ENCODE measurements at regions not wholly inside any gene's neighbourhood (a gene's known extent, or its start where the extent isn't known, plus 50 kb on each side); places are given as distances from the start of the nearest gene placed in this dataset.
"Not testable (repeated sequence)": the region's sequence is repeated elsewhere in the genome, so short reads cannot be mapped to it uniquely, and the experiment has no call there.

DNA sequence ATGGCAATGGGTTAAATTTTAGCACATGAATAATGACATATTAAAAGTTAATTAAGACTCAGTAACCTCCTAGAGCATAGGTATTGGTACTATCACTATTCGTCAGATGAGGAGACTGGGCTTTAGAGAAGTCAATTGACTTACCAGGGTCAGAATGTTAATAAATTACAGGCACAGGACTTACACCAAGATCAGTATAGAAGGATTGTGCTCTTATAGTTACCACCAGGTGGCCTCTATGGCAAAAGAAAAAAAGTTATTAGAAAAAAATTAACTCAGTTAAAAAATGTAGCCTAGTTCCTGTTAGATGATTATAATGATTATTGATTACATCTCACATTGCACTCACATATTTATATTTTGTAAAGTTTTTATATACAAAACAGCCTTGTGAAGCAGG lies 1163.7 kb downstream of the FAM181B start:
- H3K27me3 ChIP-seq (replicated peaks; ENCODE audit: control insufficient read depth, insufficient read depth, low read length) = no peaks in the 10 kb centered on the region
- no peak for DNase-seq (ENCODE audit: low read depth)
- no peaks in the 10 kb centered on the region for H3K36me3 ChIP-seq (ENCODE audit: control insufficient read depth, insufficient read depth, low read length, severe bottlenecking)
- no peak overlapping the region for H3K4me3 ChIP-seq (ENCODE audit: low read length)
- no peaks in the 10 kb centered on the region for H3K4me1 ChIP-seq (ENCODE audit: control insufficient read depth, insufficient read depth, low read length)
- no peaks in the 10 kb centered on the region for H3K9me3 ChIP-seq (ENCODE audit: control insufficient read depth, low read length)
- no peak overlapping the region for H3K9ac ChIP-seq (ENCODE audit: low read length)

DNA sequence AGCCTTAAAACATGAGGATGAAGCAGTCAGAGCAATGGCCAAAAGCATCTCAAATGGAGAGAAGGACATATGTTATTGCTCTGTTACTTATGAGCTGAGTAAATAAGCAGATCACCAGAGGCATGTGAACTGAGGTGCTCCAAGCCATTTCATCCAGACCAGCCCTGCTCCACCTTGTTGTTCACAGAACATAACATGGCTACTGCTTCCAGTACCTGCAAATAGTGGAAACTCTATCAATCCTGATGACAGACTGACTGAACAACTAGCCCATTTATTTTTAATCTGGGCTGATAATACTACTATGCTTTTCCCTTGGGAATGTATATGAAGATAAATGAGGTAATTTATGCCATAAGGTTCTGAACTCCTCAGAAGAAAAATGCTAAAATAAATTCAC lies 1164.7 kb downstream of the FAM181B start:
- DNase-seq (ENCODE audit: low read depth) = no peak
- no peak overlapping the region for H3K9ac ChIP-seq (ENCODE audit: low read length)
- no peaks in the 10 kb centered on the region for H3K36me3 ChIP-seq (ENCODE audit: control insufficient read depth, insufficient read depth, low read length, severe bottlenecking)
- H3K4me1 ChIP-seq (ENCODE audit: control insufficient read depth, insufficient read depth, low read length) = no peaks in the 10 kb centered on the region
- H3K27me3 ChIP-seq (replicated peaks; ENCODE audit: control insufficient read depth, insufficient read depth, low read length) = no peaks in the 10 kb centered on the region
- H3K4me3 ChIP-seq (ENCODE audit: low read length) = no peak overlapping the region
- H3K9me3 ChIP-seq (ENCODE audit: control insufficient read depth, low read length) = no peaks in the 10 kb centered on the region

DNA sequence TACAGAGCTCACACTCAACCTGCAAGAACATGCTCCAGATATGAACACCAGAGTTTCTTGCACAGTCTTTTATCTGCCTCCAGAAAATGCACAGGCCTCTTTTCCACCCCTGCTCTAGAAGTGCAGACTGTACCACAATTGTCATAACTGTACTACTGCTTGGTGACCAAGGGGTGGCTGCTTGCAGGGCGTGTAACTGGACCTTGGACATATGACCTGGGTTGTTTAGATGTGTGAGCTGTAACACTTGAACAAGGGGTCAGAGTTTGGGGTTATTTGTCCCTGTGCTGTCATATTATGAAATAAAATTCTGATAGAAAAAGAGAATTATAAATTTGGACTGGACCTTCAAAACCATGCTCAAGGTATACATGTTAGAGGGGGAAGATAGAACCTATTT lies 1185.5 kb downstream of the FAM181B start:
- Histone ChIP-seq H3K36me3 (ENCODE audit: control insufficient read depth, insufficient read depth, low read length, severe bottlenecking) (no peaks in the 10 kb centered on the region), H3K9me3 (ENCODE audit: control insufficient read depth, low read length) (no peaks in the 10 kb centered on the region), H3K27me3 (replicated peaks; ENCODE audit: control insufficient read depth, insufficient read depth, low read length) (no peaks in the 10 kb centered on the region), H3K4me1 (ENCODE audit: control insufficient read depth, insufficient read depth, low read length) (no peaks in the 10 kb centered on the region), H3K9ac (ENCODE audit: low read length) (no peak overlapping the region), H3K4me3 (ENCODE audit: low read length) (no peak overlapping the region)
- DNase-seq (ENCODE audit: low read depth) = no peak

DNA sequence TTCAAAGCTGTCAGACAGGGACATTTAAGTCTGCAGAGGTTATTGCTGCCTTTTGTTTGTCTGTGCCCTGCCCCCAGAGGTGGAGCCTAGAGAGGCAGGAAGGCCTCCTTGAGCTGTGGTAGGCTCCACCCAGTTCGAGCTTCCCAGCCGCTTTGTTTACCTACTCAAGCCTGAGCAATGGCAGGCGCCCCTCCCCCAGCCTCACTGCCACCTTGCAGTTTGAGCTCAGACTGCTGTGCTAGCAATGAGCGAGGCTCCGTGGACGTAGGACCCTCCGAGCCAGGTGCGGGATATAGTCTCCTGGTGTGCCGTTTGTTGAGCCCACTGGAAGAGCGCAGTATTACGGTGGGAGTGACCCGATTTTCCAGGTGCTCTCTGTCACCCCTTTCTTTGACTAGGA lies 1193.9 kb downstream of the FAM181B start:
- not testable (repeated sequence) for H3K27me3 ChIP-seq (replicated peaks; ENCODE audit: control insufficient read depth, insufficient read depth, low read length); H3K4me1 ChIP-seq (ENCODE audit: control insufficient read depth, insufficient read depth, low read length); H3K9me3 ChIP-seq (ENCODE audit: control insufficient read depth, low read length); H3K36me3 ChIP-seq (ENCODE audit: control insufficient read depth, insufficient read depth, low read length, severe bottlenecking); H3K9ac ChIP-seq (ENCODE audit: low read length); H3K4me3 ChIP-seq (ENCODE audit: low read length); DNase-seq (ENCODE audit: low read depth)

DNA sequence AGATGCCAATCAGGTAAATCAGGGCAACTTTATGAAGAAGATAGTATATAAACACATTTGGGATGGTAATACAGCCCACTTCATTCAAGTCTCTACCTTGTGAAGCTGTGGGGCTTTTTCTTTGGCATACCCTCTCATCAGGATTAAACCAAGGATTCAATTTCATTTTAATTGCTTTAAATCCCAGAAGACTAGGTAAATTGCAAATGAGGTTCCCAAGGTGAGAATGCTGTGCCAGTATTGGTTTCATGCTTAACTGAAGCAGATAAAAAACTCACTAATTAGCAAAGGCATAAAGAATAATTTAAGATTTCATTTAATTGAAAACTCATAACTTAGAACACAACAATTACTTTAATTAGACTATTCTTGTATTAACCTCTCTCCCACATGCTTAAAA lies 1218.1 kb downstream of the FAM181B start:
- Histone ChIP-seq H3K27me3 (replicated peaks; ENCODE audit: control insufficient read depth, insufficient read depth, low read length) (no peaks in the 10 kb centered on the region), H3K4me3 (ENCODE audit: low read length) (no peak overlapping the region), H3K9me3 (ENCODE audit: control insufficient read depth, low read length) (no peaks in the 10 kb centered on the region), H3K9ac (ENCODE audit: low read length) (no peak overlapping the region), H3K4me1 (ENCODE audit: control insufficient read depth, insufficient read depth, low read length) (no peaks in the 10 kb centered on the region), H3K36me3 (ENCODE audit: control insufficient read depth, insufficient read depth, low read length, severe bottlenecking) (no peaks in the 10 kb centered on the region)
- no peak for DNase-seq (ENCODE audit: low read depth)

DNA sequence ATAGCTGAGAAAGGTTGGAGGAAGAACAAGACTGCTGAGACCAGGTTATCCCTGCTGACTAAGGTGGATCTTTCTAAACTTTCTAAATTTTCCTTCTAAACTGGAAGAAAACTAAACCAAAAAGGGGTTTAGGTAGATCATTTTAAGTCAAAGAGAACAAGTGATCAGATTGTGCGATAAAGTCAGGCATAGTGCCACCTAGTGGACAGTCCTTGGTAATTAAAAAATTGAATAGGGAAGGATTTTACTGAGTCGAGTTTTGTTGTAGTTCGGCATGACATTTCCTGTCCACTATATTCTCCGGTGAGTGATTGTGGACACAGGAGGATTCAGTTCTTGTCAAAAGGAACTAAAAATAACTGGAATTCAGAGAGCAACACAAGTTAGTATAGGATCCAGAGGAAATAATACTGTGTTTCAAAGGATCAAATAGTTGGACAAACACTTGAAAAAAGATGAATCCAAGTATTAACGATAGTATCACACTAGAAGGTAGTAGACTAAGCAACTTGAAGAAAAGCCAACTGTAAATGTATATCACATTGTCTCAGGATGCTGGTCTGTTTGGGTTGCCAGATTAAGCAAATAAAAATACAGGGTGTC lies 1236.4 kb downstream of the FAM181B start:
- H3K4me1 ChIP-seq (ENCODE audit: control insufficient read depth, insufficient read depth, low read length) = no peaks in the 10 kb centered on the region
- H3K9ac ChIP-seq (ENCODE audit: low read length) = no peak overlapping the region
- H3K4me3 ChIP-seq (ENCODE audit: low read length) = no peak overlapping the region
- H3K36me3 ChIP-seq (ENCODE audit: control insufficient read depth, insufficient read depth, low read length, severe bottlenecking) = no peaks in the 10 kb centered on the region
- H3K9me3 ChIP-seq (ENCODE audit: control insufficient read depth, low read length) = no peaks in the 10 kb centered on the region
- peak; percentile 50 for DNase-seq (ENCODE audit: low read depth)
- no peaks in the 10 kb centered on the region for H3K27me3 ChIP-seq (replicated peaks; ENCODE audit: control insufficient read depth, insufficient read depth, low read length)

DNA sequence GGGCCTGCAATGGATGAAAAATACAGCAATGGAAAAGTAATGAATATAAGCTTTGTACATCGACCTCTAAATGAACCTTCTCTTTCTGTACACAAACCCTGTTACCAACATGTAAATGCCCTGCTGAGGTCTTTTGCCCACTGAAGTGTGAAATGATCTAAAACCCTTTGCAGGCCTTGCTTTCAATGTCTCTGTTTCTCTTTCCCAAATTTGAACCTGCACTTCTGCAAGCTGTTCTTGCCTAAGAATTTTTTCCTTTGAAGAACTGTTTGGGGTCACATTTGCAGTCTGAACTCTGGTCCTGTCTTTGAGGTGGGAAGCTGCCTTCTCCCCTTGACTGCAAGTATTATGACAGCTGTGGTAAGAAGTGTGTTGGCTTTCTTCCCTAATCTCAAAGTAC lies 1237.1 kb downstream of the FAM181B start:
- Histone ChIP-seq H3K9me3 (ENCODE audit: control insufficient read depth, low read length) (no peaks in the 10 kb centered on the region), H3K36me3 (ENCODE audit: control insufficient read depth, insufficient read depth, low read length, severe bottlenecking) (no peaks in the 10 kb centered on the region)
- DNase-seq (ENCODE audit: low read depth) = no peak

DNA sequence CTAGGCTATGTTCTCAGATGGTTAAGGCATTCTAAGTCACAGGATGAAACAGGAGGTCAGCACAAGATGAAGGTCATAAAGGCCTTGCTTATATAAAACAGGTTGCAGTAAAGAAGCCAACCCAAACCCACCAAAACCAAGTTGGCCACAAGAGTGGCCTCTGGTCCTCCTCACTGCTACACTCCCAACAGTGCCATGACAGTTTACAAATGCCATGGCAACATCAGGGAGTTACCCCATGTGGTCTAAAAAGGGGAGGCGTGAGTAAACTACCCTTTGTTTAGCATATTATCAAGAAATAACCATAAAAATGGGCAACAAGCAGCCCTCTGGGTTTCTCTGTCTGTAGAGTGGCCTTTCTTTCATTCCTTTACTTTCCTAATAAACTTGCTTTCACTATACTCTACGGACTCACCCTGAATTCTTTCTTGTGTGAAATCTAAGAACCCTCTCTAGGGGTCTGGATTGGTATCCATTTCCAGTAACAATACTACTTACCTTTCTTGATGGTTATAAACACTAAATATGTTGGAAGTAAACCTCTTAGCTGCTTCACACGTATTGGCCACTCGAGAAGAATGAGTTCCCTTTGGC lies 1237.9 kb downstream of the FAM181B start:
- Histone ChIP-seq H3K9me3 (ENCODE audit: control insufficient read depth, low read length) (no peaks in the 10 kb centered on the region), H3K9ac (ENCODE audit: low read length) (no peak overlapping the region), H3K36me3 (ENCODE audit: control insufficient read depth, insufficient read depth, low read length, severe bottlenecking) (no peaks in the 10 kb centered on the region), H3K4me1 (ENCODE audit: control insufficient read depth, insufficient read depth, low read length) (no peaks in the 10 kb centered on the region), H3K27me3 (replicated peaks; ENCODE audit: control insufficient read depth, insufficient read depth, low read length) (no peaks in the 10 kb centered on the region), H3K4me3 (ENCODE audit: low read length) (no peak overlapping the region)
- no peak for DNase-seq (ENCODE audit: low read depth)

More for the DNA sequence above, 1237.1 kb downstream of the FAM181B start:
- H3K4me3 ChIP-seq (ENCODE audit: low read length) = no peak overlapping the region
- H3K27me3 ChIP-seq (replicated peaks; ENCODE audit: control insufficient read depth, insufficient read depth, low read length) = no peaks in the 10 kb centered on the region
- H3K4me1 ChIP-seq (ENCODE audit: control insufficient read depth, insufficient read depth, low read length) = no peaks in the 10 kb centered on the region
- H3K9ac ChIP-seq (ENCODE audit: low read length) = no peak overlapping the region

DNA sequence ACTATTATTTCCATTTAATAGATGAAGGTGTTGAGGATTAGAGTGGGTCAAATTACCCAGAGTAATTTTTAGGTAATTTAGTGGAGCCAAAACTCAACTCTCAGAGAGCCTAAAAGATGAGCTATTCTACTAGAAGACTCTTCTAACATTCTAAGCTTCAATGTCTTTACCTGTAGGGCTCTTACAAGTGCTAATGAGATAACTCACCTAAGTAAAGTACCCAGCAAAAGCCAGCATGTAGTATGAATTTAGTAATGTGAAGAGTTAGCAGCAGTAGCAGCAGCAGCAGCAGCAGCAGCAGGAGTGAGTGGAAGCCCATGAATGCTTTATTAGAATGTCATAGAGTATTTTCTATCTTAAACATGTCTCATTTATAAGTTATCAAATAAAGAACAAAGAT lies 1239.2 kb downstream of the FAM181B start:
- Histone ChIP-seq H3K36me3 (ENCODE audit: control insufficient read depth, insufficient read depth, low read length, severe bottlenecking) (no peaks in the 10 kb centered on the region), H3K4me1 (ENCODE audit: control insufficient read depth, insufficient read depth, low read length) (no peaks in the 10 kb centered on the region), H3K27me3 (replicated peaks; ENCODE audit: control insufficient read depth, insufficient read depth, low read length) (no peaks in the 10 kb centered on the region), H3K9ac (ENCODE audit: low read length) (no peak overlapping the region), H3K4me3 (ENCODE audit: low read length) (no peak overlapping the region), H3K9me3 (ENCODE audit: control insufficient read depth, low read length) (no peaks in the 10 kb centered on the region)
- no peak for DNase-seq (ENCODE audit: low read depth)

DNA sequence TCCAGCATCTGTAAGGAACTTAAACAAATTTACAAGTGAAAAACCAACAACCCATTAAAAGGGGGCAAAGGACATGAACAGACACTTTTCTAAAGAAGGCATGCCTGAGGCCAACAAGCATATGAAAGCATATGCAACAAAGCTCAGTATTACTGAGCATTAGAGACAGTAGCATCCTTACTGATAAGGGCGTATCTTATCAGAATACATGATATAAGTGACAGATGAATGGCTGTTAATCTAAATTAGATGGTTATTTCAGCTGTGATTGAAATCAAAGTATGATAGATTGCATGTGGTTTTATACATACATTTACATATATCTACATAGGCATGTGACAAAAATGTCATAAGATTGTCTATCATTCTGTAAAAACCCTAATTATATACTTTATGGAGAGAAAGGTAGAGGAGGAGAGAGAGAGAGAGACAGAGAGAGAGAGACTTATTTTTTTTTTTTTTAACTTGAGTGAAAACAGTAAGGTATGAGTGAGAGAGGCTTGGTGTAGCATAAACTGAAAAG lies 1240.7 kb downstream of the FAM181B start:
- Histone ChIP-seq H3K36me3 (ENCODE audit: control insufficient read depth, insufficient read depth, low read length, severe bottlenecking) (no peaks in the 10 kb centered on the region), H3K9me3 (ENCODE audit: control insufficient read depth, low read length) (no peaks in the 10 kb centered on the region), H3K27me3 (replicated peaks; ENCODE audit: control insufficient read depth, insufficient read depth, low read length) (no peaks in the 10 kb centered on the region), H3K9ac (ENCODE audit: low read length) (no peak overlapping the region), H3K4me1 (ENCODE audit: control insufficient read depth, insufficient read depth, low read length) (no peaks in the 10 kb centered on the region), H3K4me3 (ENCODE audit: low read length) (no peak overlapping the region)
- no peak for DNase-seq (ENCODE audit: low read depth)

DNA sequence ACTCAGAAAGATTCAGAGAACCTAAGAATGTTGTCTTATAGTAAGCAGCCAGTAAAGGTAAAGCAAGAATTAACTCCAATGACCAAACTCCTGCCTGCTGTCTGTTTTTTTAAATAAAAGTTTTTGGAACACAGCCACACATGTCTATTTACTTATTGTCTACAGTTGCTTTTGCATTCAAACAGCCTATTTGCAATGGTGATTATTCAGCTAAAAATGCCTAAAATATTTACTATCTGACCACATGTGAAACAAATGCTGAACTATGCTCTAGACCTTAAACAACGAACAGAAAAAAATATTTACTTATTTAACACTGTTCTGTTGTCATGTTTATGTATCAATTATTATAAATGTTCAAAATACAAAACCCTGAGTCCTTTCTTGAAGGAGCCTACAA lies 1246.6 kb downstream of the FAM181B start:
- H3K27me3 ChIP-seq (replicated peaks; ENCODE audit: control insufficient read depth, insufficient read depth, low read length) = no peaks in the 10 kb centered on the region
- no peaks in the 10 kb centered on the region for H3K4me1 ChIP-seq (ENCODE audit: control insufficient read depth, insufficient read depth, low read length)
- H3K9me3 ChIP-seq (ENCODE audit: control insufficient read depth, low read length) = no peaks in the 10 kb centered on the region
- no peak for DNase-seq (ENCODE audit: low read depth)
- H3K9ac ChIP-seq (ENCODE audit: low read length) = no peak overlapping the region
- no peaks in the 10 kb centered on the region for H3K36me3 ChIP-seq (ENCODE audit: control insufficient read depth, insufficient read depth, low read length, severe bottlenecking)
- H3K4me3 ChIP-seq (ENCODE audit: low read length) = no peak overlapping the region

DNA sequence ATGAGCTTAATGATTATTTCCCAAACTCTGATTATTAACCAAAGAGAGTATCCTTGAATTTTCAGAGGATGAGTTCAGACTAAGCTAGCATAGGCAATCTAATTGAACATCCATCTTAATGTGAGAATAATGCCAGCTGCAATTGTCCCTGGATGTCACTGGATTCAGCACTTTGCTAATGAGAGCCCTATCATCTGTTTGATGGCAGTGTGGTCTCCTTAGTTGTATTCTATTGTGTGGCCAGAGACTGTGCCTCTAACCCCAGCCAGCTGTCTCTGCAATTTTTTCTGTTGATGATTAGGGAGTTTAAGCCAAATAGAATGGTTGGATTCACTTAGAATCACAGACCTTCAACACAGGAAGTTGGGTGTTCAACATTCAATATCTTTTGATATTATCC lies 1249.5 kb downstream of the FAM181B start:
- H3K4me3 ChIP-seq (ENCODE audit: low read length) = no peak overlapping the region
- no peaks in the 10 kb centered on the region for H3K36me3 ChIP-seq (ENCODE audit: control insufficient read depth, insufficient read depth, low read length, severe bottlenecking)
- no peaks in the 10 kb centered on the region for H3K27me3 ChIP-seq (replicated peaks; ENCODE audit: control insufficient read depth, insufficient read depth, low read length)
- no peak for DNase-seq (ENCODE audit: low read depth)
- no peak overlapping the region for H3K9ac ChIP-seq (ENCODE audit: low read length)
- no peaks in the 10 kb centered on the region for H3K4me1 ChIP-seq (ENCODE audit: control insufficient read depth, insufficient read depth, low read length)
- no peaks in the 10 kb centered on the region for H3K9me3 ChIP-seq (ENCODE audit: control insufficient read depth, low read length)

Measured in adipocyte (in vitro differentiated cells).